ENCODE measurements at regions not wholly inside any gene's neighbourhood (a gene's known extent, or its start where the extent isn't known, plus 50 kb on each side); places are given as distances from the start of the nearest gene placed in this dataset.

DNA sequence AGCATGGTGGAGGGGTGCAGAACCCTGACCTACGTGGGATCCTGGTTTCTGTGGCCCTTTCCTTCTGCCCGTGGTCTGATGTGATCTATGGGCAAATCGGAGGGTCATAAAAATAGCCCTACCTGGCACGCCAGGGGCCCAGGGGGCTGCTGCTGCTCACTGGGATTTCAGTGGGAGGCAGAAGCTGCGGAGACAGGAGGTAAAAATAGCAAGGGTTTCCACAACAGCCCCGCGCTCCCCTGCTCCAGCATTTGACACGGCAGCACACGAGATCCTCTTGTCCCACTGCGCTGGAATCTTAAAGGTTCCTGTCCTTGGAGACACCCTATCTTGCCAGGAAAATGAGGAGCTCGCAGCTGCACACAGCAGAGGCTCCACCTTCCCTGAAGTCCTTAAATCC, 321.2 kb downstream of the CTTN start:
- peaks cover 4% of the 10 kb centered on the region for H3K4me1 Mint-ChIP-seq (ENCODE audit: low read depth)
- POLR2A ChIA-PET: no interaction called here
- CTCF ChIA-PET: no interaction called here
- H3K27ac Mint-ChIP-seq: no peak overlapping the region
- ATAC-seq (no peak), DNase-seq (no peak)
- no peaks in the 10 kb centered on the region for H3K9me3 Mint-ChIP-seq (ENCODE audit: insufficient read depth)
- no peak overlapping the region for H3K4me3 Mint-ChIP-seq
- H3K27me3 Mint-ChIP-seq (ENCODE audit: low read depth): no peaks in the 10 kb centered on the region
- no peaks in the 10 kb centered on the region for H3K36me3 Mint-ChIP-seq (ENCODE audit: low read depth)

DNA sequence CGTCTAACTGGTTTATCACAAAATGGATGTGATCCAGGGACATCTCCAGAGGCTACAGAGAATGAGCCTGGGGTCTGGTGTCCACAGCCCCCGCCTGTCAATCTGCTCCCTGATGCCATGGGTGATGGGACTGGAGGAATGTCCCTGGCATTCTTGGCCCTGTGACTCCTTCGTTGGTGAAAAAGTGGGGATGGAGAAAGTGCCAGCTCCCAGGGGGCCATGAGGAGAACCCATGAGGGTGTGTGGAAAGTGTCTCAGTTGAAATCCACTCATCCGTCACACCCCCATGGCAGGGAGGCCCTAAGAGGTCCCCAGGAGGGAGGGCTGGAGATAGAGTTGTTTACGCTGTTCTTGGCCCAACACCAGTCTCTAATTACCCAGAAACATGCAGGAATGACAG, 322.0 kb downstream of the CTTN start:
- H3K27me3 Mint-ChIP-seq (ENCODE audit: low read depth): no peaks in the 10 kb centered on the region
- peaks cover 4% of the 10 kb centered on the region for H3K4me1 Mint-ChIP-seq (ENCODE audit: low read depth)
- no peaks in the 10 kb centered on the region for H3K36me3 Mint-ChIP-seq (ENCODE audit: low read depth)
- ChIA-PET POLR2A (no interaction called here), CTCF (no interaction called here)
- no peaks in the 10 kb centered on the region for H3K9me3 Mint-ChIP-seq (ENCODE audit: insufficient read depth)
- ATAC-seq (no peak), DNase-seq (no peak)
- no peak overlapping the region for H3K4me3 Mint-ChIP-seq
- H3K27ac Mint-ChIP-seq: no peak overlapping the region

DNA sequence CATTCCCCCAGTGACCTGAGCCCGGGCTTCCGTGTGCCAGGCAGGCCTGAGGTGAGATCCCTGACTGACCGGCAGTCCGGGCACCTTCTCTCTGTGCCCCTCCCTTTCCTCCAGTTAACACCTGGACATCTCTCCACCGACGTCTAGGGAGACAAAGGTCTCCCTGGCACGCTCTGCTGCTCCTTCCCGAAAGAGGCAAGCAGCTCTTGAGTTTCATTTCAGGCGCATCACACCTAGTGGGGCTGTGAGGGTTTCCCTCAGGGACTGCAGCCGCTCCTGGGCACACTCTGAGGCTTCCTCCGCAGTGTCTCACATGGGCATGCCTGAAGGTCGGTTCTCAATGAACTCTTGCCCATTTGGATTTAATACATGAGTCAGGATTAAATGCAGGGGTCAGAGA, 322.7 kb downstream of the CTTN start:
- Mint-ChIP-seq H3K36me3 (ENCODE audit: low read depth) (no peaks in the 10 kb centered on the region), H3K27me3 (ENCODE audit: low read depth) (no peaks in the 10 kb centered on the region), H3K9me3 (ENCODE audit: insufficient read depth) (no peaks in the 10 kb centered on the region), H3K4me1 (ENCODE audit: low read depth) (peaks cover 4% of the 10 kb centered on the region), H3K27ac (no peak overlapping the region), H3K4me3 (no peak overlapping the region)
- DNase-seq (no peak), ATAC-seq (no peak)
- ChIA-PET POLR2A (no interaction called here), CTCF (no interaction called here)

DNA sequence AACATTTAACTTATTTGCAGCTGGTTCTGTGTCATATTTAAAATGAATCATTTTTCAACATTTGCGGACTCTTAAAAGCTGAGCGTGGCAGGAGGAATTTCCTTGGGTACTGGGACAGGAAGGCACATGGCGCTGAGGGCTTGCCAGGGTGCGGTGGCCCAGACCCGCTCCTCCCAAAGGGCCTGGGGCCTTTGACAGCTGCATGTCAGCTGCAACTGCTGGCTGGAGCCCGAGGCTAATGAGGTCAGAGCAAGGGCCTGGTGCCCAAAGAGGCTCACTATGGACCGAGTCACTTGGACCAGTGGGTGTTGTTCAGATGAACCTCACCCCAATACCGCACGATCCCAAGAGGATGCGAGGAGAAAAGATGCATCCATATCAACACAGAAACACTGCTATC, 326.9 kb downstream of the CTTN start:
- CTCF ChIA-PET: no interaction called here
- Mint-ChIP-seq H3K27ac (no peak overlapping the region), H3K4me3 (no peak overlapping the region), H3K4me1 (ENCODE audit: low read depth) (no peaks in the 10 kb centered on the region), H3K36me3 (ENCODE audit: low read depth) (no peaks in the 10 kb centered on the region), H3K9me3 (ENCODE audit: insufficient read depth) (no peaks in the 10 kb centered on the region), H3K27me3 (ENCODE audit: low read depth) (no peaks in the 10 kb centered on the region)
- ATAC-seq (no peak), DNase-seq (no peak)
- POLR2A ChIA-PET: no interaction called here

DNA sequence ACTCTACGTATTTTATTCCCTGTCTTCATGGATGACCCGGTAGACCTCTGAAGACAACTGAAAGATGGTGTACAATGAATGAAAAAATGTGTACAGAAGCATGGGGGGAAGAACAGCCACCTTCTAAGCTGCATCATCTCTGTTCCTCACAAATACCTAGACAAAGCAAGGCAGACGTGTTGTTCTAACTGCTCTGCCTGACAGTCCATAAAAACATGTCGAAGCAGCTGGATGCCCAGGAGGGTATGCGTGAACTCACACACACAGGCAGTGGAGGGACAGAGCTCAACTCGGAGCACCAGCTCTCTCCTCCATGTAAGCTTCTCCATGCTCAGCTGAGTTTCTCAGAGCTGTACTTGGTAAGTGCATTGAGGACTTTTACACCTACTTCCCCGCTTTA, 327.4 kb downstream of the CTTN start:
- ChIA-PET POLR2A (no interaction called here), CTCF (no interaction called here)
- no peak for DNase-seq
- Mint-ChIP-seq H3K27ac (no peak overlapping the region), H3K4me3 (no peak overlapping the region), H3K27me3 (ENCODE audit: low read depth) (no peaks in the 10 kb centered on the region), H3K36me3 (ENCODE audit: low read depth) (no peaks in the 10 kb centered on the region), H3K4me1 (ENCODE audit: low read depth) (no peaks in the 10 kb centered on the region), H3K9me3 (ENCODE audit: insufficient read depth) (no peaks in the 10 kb centered on the region)
- no peak for ATAC-seq

DNA sequence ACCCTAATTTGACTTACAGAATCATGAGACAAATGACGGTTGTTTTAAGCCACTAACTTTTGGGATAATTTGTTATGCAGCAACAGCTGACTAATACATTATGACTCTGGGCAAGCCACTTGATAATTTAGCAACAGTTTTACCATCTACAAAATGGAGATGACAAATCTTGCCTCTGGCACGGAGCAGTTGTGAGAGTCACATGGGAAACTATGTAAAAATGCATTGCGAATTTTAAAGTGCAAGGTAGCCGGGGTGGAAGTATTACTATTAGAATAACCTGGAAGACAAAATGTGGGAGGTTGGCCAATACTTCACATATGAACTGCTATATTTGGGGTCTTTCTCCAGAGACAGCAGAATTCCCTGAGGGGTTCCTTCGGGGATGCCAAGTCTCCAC, 328.7 kb downstream of the CTTN start:
- H3K27me3 Mint-ChIP-seq (ENCODE audit: low read depth): no peaks in the 10 kb centered on the region

DNA sequence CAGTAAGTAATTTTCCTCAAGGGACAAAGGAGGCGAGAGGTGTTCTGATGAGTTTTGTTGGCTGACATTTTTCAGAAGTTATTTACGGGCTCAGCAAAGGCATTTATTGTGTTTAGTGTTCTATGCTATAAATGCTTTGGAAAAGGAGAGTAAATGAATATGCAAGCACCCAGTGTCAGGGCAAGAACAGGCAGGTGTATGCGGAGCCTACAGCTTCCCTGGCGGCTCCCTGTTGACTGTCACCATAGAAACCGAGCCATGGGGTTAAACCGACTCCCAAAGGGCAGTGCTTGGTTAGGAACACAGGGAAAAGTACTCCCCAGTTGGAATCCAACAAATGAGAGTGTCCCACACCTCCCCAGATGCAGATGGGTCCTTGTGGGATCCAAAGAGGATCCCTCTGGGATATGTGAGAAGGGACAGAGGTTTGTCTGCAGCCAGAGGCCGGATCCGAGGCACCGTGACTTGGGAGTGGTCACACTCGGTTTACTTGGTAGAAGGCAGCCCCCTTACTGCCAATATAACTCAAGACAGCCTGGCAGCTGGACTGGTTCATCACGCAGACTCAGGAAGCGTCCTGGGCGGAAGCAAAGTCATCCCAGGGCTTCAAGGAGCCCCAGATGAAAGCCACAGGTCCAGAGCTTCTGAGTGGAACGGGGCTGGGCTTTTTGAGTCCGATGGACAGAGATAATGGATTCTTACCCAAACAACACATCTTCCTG, 329.7 kb downstream of the CTTN start:
- H3K9me3 Mint-ChIP-seq (ENCODE audit: insufficient read depth): no peaks in the 10 kb centered on the region
- no peaks in the 10 kb centered on the region for H3K36me3 Mint-ChIP-seq (ENCODE audit: low read depth)
- CTCF ChIA-PET: no interaction called here
- DNase-seq (no peak), ATAC-seq (no peak)
- POLR2A ChIA-PET: no interaction called here
- no peak overlapping the region for H3K4me3 Mint-ChIP-seq
- H3K27ac Mint-ChIP-seq: no peak overlapping the region
- H3K27me3 Mint-ChIP-seq (ENCODE audit: low read depth): no peaks in the 10 kb centered on the region
- H3K4me1 Mint-ChIP-seq (ENCODE audit: low read depth): no peaks in the 10 kb centered on the region

More for the DNA sequence above, 328.7 kb downstream of the CTTN start:
- DNase-seq: no peak
- ChIA-PET POLR2A (no interaction called here), CTCF (no interaction called here)
- H3K27ac Mint-ChIP-seq: no peak overlapping the region
- ATAC-seq: no peak
- no peaks in the 10 kb centered on the region for H3K9me3 Mint-ChIP-seq (ENCODE audit: insufficient read depth)
- H3K4me1 Mint-ChIP-seq (ENCODE audit: low read depth): no peaks in the 10 kb centered on the region
- H3K4me3 Mint-ChIP-seq: no peak overlapping the region
- no peaks in the 10 kb centered on the region for H3K36me3 Mint-ChIP-seq (ENCODE audit: low read depth)

DNA sequence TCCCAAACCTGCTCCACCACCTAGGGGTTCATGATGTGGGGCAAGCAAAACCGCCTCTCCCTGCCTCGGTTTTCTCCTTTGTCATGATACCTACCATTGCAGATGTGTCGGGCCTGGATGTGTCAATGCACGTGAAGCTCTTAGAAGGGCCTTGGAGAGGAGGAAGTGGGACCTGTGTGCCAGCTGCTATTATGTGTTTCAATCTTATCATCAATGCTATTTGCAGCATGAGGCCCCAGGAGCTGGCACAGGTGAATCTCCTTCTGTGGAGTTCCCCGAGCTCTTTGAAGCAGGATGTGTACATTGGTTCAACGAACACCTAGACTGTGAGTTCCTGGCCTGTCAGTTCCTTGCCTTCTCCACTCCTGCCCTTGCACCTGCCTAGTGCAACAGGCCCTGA, 331.6 kb downstream of the CTTN start:
- H3K36me3 Mint-ChIP-seq (ENCODE audit: low read depth): no peaks in the 10 kb centered on the region
- H3K9me3 Mint-ChIP-seq (ENCODE audit: insufficient read depth): no peaks in the 10 kb centered on the region
- no peaks in the 10 kb centered on the region for H3K4me1 Mint-ChIP-seq (ENCODE audit: low read depth)
- no peak overlapping the region for H3K27ac Mint-ChIP-seq
- ChIA-PET POLR2A (interaction anchor here (0.6 kb wide), 1 partner anchor 725 kb away, joined by 3 read pairs; no protein-coding TSS in a partner anchor), CTCF (no interaction called here)
- ATAC-seq: no peak
- no peak overlapping the region for H3K4me3 Mint-ChIP-seq
- no peaks in the 10 kb centered on the region for H3K27me3 Mint-ChIP-seq (ENCODE audit: low read depth)
- DNase-seq: no peak

DNA sequence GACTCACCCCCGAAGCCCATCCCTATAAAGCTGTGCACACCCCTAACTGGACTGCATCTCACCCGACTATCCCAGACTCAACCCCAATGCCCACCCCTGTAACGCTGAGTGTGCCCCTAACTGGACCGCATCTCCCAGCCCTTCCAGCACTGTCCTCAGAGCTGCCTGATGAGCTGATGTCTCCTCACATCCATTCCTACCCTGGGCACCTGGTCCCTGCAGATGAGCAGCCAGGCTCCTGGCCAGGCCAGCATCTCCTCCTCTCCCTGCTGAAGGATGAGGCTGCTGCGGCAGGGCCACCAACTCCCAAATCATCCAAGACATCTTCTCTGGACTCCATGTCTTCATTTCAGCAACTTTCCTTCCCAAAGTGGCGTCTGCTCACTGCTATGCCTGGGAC, 332.1 kb downstream of the CTTN start:
- H3K27ac Mint-ChIP-seq: no peak overlapping the region
- DNase-seq: no peak
- H3K27me3 Mint-ChIP-seq (ENCODE audit: low read depth): no peaks in the 10 kb centered on the region
- no peaks in the 10 kb centered on the region for H3K36me3 Mint-ChIP-seq (ENCODE audit: low read depth)
- H3K4me1 Mint-ChIP-seq (ENCODE audit: low read depth): no peaks in the 10 kb centered on the region
- ChIA-PET CTCF (no interaction called here), POLR2A (interaction anchor here (0.6 kb wide), 1 partner anchor 725 kb away, joined by 3 read pairs; no protein-coding TSS in a partner anchor)
- no peak overlapping the region for H3K4me3 Mint-ChIP-seq
- no peaks in the 10 kb centered on the region for H3K9me3 Mint-ChIP-seq (ENCODE audit: insufficient read depth)
- ATAC-seq: no peak

DNA sequence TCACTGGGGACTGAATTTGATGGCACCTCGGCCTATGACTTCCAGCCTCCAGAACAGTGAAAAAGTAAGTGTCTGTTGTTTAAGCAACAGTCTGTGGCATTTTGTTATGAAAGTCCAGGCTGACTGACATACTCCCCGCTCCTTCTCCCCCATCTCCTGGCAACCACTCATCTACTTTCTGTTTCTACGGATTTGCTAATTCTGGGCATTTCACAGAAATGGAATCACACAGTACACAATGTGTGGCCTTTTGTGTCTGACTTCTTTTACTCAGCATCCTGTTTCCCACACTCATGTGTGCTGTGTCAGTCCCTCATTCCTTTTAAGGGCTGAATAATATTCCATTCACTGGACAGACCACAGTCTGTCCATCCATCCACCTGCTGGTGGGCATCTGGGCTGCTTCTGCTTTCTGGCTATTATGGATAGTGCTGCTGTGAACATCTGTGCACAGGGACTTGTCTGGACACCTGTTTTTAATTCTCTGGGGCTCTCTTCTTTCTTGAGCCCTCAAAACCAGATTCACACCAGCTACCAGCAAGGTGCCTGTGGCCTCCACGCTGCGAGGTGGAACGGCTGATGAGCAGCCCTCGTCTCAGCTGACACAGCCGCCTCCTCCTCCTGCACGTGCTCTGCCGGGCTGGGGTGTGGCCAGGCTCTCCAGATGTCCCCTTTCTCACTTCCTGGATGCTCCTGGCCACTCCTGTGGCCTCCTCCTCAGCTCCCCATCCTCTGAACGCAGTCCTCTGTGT, 333.1 kb downstream of the CTTN start:
- no peaks in the 10 kb centered on the region for H3K4me1 Mint-ChIP-seq (ENCODE audit: low read depth)
- H3K4me3 Mint-ChIP-seq: no peak overlapping the region
- no peaks in the 10 kb centered on the region for H3K9me3 Mint-ChIP-seq (ENCODE audit: insufficient read depth)
- no peak for ATAC-seq
- no peaks in the 10 kb centered on the region for H3K27me3 Mint-ChIP-seq (ENCODE audit: low read depth)
- DNase-seq: no peak
- POLR2A ChIA-PET: no interaction called here
- CTCF ChIA-PET: no interaction called here
- no peaks in the 10 kb centered on the region for H3K36me3 Mint-ChIP-seq (ENCODE audit: low read depth)
- no peak overlapping the region for H3K27ac Mint-ChIP-seq

DNA sequence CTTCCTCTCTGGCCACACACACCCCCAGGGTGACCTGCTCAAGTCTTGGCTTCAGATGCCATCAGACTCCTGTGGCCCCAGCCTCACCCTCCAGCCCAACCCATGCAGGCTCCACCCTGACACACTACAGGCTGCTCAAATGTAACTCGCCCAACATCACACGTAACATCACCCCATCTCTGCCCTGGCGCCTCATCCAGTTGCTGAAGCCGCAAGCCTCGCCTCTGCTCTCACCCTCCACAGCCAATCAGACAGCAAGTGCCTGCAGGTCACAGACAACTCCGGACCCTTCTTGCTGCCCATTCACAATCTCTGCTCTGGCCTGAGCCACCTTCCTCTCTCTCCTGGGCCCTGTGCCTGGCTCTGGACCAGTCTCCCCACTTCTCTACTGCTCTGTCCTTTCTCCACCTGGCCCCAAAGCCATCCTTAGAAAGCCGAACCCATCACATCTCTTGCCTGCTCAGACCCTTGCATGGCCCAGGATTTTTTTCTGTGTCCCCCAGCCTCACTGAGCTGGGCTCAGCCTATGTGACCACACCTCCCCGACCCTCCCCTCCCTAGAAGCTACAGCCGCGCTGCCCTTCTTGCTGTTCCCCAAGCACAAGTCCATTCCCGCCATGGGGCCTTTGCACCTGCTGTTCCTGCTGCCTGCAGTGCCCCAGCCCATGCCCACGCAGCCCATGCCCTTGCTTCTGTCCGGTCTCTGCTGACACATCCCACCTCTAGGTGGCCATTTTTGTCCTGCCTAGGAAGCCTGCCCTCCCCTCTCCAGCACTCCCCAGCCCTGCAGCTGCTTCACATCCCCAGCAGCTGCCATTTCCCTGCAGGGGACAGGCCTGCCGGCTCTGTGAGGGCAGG, 333.9 kb downstream of the CTTN start:
- ATAC-seq (no peak), DNase-seq (no peak)
- ChIA-PET POLR2A (no interaction called here), CTCF (no interaction called here)
- Mint-ChIP-seq H3K27ac (no peak overlapping the region), H3K36me3 (ENCODE audit: low read depth) (no peaks in the 10 kb centered on the region), H3K4me3 (no peak overlapping the region), H3K27me3 (ENCODE audit: low read depth) (no peaks in the 10 kb centered on the region), H3K4me1 (ENCODE audit: low read depth) (no peaks in the 10 kb centered on the region), H3K9me3 (ENCODE audit: insufficient read depth) (no peaks in the 10 kb centered on the region)

DNA sequence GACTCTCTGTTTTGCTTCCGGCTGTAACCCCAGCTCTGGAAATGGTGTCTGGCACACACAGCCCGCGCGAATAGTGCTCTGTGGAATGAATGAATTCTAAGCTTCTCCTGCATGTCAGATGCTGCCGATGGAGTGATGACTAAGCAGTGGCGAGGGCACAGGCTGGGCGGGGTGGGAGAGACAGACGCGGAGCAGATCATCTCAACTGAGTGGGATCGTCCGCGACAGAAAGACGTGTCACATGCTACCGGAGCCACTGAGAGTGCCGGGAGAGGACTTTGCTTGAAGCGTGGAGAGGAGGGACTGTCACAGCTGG, 334.5 kb downstream of the CTTN start:
- Mint-ChIP-seq H3K36me3 (ENCODE audit: low read depth) (no peaks in the 10 kb centered on the region), H3K4me3 (no peak overlapping the region), H3K9me3 (ENCODE audit: insufficient read depth) (no peaks in the 10 kb centered on the region), H3K4me1 (ENCODE audit: low read depth) (no peaks in the 10 kb centered on the region), H3K27me3 (ENCODE audit: low read depth) (no peaks in the 10 kb centered on the region), H3K27ac (no peak overlapping the region)
- ChIA-PET CTCF (no interaction called here), POLR2A (no interaction called here)
- DNase-seq: no peak
- ATAC-seq: no peak

Measured in activated CD8-positive, alpha-beta T cell treated with anti-CD3 and anti-CD28 coated beads, Interleukin-2, amount 10 ng/mL, durations not matched to agents 7 days and 5 days (primary cell).